CD4-positive, CD25-positive, alpha-beta regulatory T cell (primary cell): ENCODE measurements at regions not wholly inside any gene's neighbourhood (a gene's known extent, or its start where the extent isn't known, plus 50 kb on each side); places are given as distances from the start of the nearest gene placed in this dataset.

Source experiments
- ATAC-seq, 2 donors: fragments of 150-1000 bp; cut with Tn5 transposase; one replicate each; pipeline ENCODE4 v1.10.0; 2021; ENCODE audit warnings: low read depth in 2 of 2, moderate number of reproducible peaks in 2 of 2, moderate library complexity in 1 of 2
- DNase-seq, 3 donors: peaks; one replicate each; pipeline versions ENCODE4 v3.0.0 to v3.0.0-alpha.2; 2012 to 2022; ENCODE audit warnings: mixed read lengths in 1 of 3
- H3K27ac ChIP-seq: one replicate; pipeline ENCODE4 v1.7.0; 2013; ENCODE audit warnings: mild to moderate bottlenecking, low read length; ENCODE audit not compliant: insufficient read depth, poor library complexity, severe bottlenecking
- H3K27me3 ChIP-seq: one replicate; pipeline ENCODE4 v1.7.0; 2013; ENCODE audit warnings: low read length; ENCODE audit not compliant: control insufficient read depth, insufficient read depth
- H3K36me3 ChIP-seq: one replicate; pipeline ENCODE4 v1.7.0; 2013; ENCODE audit warnings: mild to moderate bottlenecking, low read length, moderate library complexity; ENCODE audit not compliant: control insufficient read depth, insufficient read depth
- H3K4me1 ChIP-seq: 2 replicates; pipeline ENCODE4 v1.7.0; 2013; ENCODE audit warnings: mild to moderate bottlenecking, low read length; ENCODE audit not compliant: insufficient read depth, control insufficient read depth, poor library complexity, severe bottlenecking
- H3K4me3 ChIP-seq: one replicate; pipeline ENCODE4 v1.7.0; 2013; ENCODE audit warnings: low read depth, mild to moderate bottlenecking, low read length, moderate library complexity
- H3K9me3 ChIP-seq, 2 experiments: 1 replicate in 1 of 2; 2 replicates in 1 of 2; pipeline ENCODE4 v1.7.0; 2013; ENCODE audit warnings: low read length in 2 of 2, mild to moderate bottlenecking in 1 of 2, moderate library complexity in 1 of 2; ENCODE audit not compliant: control insufficient read depth in 2 of 2
- H3K27ac Mint-ChIP-seq, 3 donors: one replicate each; pipeline ENCODE4 v1.8.0; 2020 to 2022; ENCODE audit warnings: mild to moderate bottlenecking in 3 of 3, mixed read lengths in 3 of 3, moderate library complexity in 2 of 3
- H3K27me3 Mint-ChIP-seq: one replicate; pipeline ENCODE4 v1.8.0; 2022; ENCODE audit warnings: mild to moderate bottlenecking, mixed read lengths
- H3K36me3 Mint-ChIP-seq: one replicate; pipeline ENCODE4 v1.8.0; 2020; ENCODE audit warnings: mixed read lengths
- H3K4me1 Mint-ChIP-seq, 4 donors: one replicate each; pipeline ENCODE4 v1.8.0; 2020 to 2022; ENCODE audit warnings: mixed read lengths in 4 of 4, mild to moderate bottlenecking in 1 of 4
- H3K4me3 Mint-ChIP-seq, 4 donors: one replicate each; pipeline ENCODE4 v1.8.0; 2020 to 2022; ENCODE audit warnings: mild to moderate bottlenecking in 4 of 4, mixed read lengths in 4 of 4, moderate library complexity in 3 of 4
- H3K9me3 Mint-ChIP-seq, 7 donors: one replicate each; pipeline ENCODE4 v1.8.0; 2020 to 2022; ENCODE audit warnings: mixed read lengths in 7 of 7, mild to moderate bottlenecking in 3 of 7, moderate library complexity in 2 of 7

DNA sequence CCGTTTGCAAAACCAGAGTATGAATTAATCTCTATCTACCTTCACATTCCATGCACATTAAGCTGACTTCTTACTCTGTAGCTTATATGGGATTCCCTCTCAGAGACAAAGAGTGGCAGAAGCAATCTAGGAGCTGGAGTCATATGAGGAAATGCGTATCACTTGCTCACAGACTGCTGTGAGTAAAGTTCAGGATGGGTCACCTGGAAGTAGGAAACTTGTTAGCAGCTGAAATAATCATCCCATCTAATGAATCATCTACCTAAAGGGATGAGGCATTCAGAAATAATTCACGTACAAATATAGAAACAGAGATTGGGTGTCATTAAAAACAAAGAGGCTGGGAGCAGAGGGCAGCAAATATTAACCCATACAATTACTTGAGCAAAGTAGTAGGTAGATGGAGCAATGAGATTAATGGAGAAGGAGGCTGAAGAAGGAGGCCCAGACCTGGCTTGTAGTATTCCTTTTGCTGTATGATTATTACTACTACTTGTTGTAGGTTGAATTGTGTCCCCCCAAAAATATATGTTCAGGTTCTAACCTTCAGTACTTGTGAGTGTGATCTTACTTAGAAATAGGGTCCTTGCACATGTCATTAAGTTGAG, 866.3 kb downstream of the ROBO2 start:
- H3K4me1 Mint-ChIP-seq = no peaks in the 10 kb centered on the region
- H3K36me3 Mint-ChIP-seq = no peaks in the 10 kb centered on the region
- no peak overlapping the region for H3K4me3 ChIP-seq
- H3K27ac Mint-ChIP-seq = no peak overlapping the region
- H3K27me3 Mint-ChIP-seq = no peaks in the 10 kb centered on the region
- no peak for DNase-seq
- no peak overlapping the region for H3K4me3 Mint-ChIP-seq
- H3K36me3 ChIP-seq = no peaks in the 10 kb centered on the region
- H3K9me3 ChIP-seq = peaks cover 0 to 3% of the 10 kb centered on the region in 2 experiments
- peaks cover 5 to 22% (median 8%) of the 10 kb centered on the region in 7 donors for H3K9me3 Mint-ChIP-seq
- H3K27ac ChIP-seq = no peak overlapping the region
- no peaks in the 10 kb centered on the region for H3K27me3 ChIP-seq
- no peak for ATAC-seq
- H3K4me1 ChIP-seq = no peaks in the 10 kb centered on the region

DNA sequence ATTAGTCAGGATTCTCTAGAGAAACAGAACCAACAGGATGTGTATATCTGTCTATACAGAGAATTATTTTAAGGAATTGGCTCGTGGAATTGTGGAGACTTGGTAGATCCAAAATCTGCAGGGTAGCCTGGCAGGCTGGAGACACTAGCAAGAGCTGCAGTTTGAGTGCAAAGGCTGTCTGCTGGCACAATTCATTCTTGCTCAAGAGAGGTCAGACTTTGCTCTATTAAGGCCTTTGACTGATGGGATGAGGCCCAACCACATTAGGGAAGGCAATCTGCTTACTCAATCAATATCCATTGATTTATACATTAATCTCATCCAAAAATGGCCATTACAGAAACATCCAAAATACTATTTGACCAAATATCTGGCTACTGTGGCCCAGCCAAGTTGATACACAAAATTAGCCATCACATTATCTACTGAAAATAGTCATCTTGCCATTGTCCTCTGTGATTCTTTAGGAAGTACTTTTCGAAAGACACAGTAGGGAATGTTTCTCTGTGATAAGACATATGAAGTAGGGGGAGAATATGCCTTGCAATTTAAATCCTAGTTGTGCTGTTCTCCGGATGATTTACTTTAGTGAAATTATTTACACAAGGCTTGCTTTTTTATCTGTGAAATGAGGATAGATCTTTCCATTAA, 873.8 kb downstream of the ROBO2 start:
- Mint-ChIP-seq H3K27ac (no peak overlapping the region), H3K36me3 (no peaks in the 10 kb centered on the region), H3K4me1 (no peaks in the 10 kb centered on the region), H3K9me3 (peaks cover 2 to 20% (median 9%) of the 10 kb centered on the region in 7 donors), H3K27me3 (no peaks in the 10 kb centered on the region), H3K4me3 (no peak overlapping the region)
- H3K27me3 ChIP-seq = no peaks in the 10 kb centered on the region
- H3K4me1 ChIP-seq = no peaks in the 10 kb centered on the region
- H3K4me3 ChIP-seq = no peak overlapping the region
- H3K27ac ChIP-seq = no peak overlapping the region
- DNase-seq (no peak), ATAC-seq (no peak)
- H3K9me3 ChIP-seq = no peaks in the 10 kb centered on the region
- H3K36me3 ChIP-seq = no peaks in the 10 kb centered on the region

- Histone ChIP-seq H3K27me3 (no peaks in the 10 kb centered on the region), H3K4me3 (no peak overlapping the region), H3K27ac (no peak overlapping the region), H3K4me1 (no peaks in the 10 kb centered on the region), H3K36me3 (no peaks in the 10 kb centered on the region), H3K9me3 (no peaks in the 10 kb centered on the region)
- Mint-ChIP-seq H3K9me3 (peaks cover 2 to 27% (median 12%) of the 10 kb centered on the region in 7 donors), H3K36me3 (no peaks in the 10 kb centered on the region), H3K4me3 (no peak overlapping the region), H3K4me1 (no peaks in the 10 kb centered on the region), H3K27me3 (no peaks in the 10 kb centered on the region), H3K27ac (no peak overlapping the region)
- ATAC-seq (no peak), DNase-seq (no peak)
Measured at GRCh38 chr3:77915336-77915735, 875.4 kb downstream of the ROBO2 start.

- no peaks in the 10 kb centered on the region for H3K4me1 ChIP-seq
- H3K27ac ChIP-seq = no peak overlapping the region
- H3K36me3 ChIP-seq = no peaks in the 10 kb centered on the region
- no peak overlapping the region for H3K4me3 ChIP-seq
- ATAC-seq (no peak), DNase-seq (no peak)
- no peaks in the 10 kb centered on the region for H3K4me1 Mint-ChIP-seq
- H3K9me3 Mint-ChIP-seq = peaks cover 1 to 33% (median 10%) of the 10 kb centered on the region in 7 donors
- peaks cover 0 to 8% of the 10 kb centered on the region in 2 experiments for H3K9me3 ChIP-seq
- no peak overlapping the region for H3K4me3 Mint-ChIP-seq
- H3K27me3 ChIP-seq = no peaks in the 10 kb centered on the region
- H3K27ac Mint-ChIP-seq = no peak overlapping the region
- no peaks in the 10 kb centered on the region for H3K36me3 Mint-ChIP-seq
- H3K27me3 Mint-ChIP-seq = no peaks in the 10 kb centered on the region
Measured at GRCh38 chr3:77917225-77917624, 877.3 kb downstream of the ROBO2 start.

DNA sequence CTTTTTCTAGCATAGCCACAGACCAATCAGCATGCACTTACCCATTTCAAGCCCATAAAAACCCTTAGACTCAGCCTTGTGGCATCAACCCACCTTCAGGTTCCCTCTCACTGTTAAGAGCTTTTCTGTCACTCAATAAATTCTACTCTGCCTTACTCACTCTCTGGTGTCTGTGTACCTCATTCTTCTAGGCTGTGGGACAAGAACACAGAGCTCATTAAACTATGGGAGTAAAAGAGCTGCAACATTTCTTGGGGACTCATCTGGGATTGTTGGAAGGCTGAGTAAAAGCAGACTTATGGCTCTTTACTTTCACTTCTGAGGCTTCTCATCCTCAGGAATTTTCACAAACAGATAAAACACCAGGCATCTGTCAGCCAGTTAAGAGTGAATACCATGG, 879.3 kb downstream of the ROBO2 start:
- H3K4me1 Mint-ChIP-seq = no peaks in the 10 kb centered on the region

GRCh38 chr3:77931255-77932009, 891.5 kb downstream of the ROBO2 start:
- Mint-ChIP-seq H3K9me3 (peaks cover 2 to 22% (median 7%) of the 10 kb centered on the region in 7 donors), H3K36me3 (no peaks in the 10 kb centered on the region), H3K4me1 (no peaks in the 10 kb centered on the region), H3K27me3 (no peaks in the 10 kb centered on the region), H3K4me3 (no peak overlapping the region), H3K27ac (no peak overlapping the region)
- no peaks in the 10 kb centered on the region for H3K36me3 ChIP-seq
- ATAC-seq = no peak
- no peaks in the 10 kb centered on the region for H3K4me1 ChIP-seq
- DNase-seq = no peak
- H3K27me3 ChIP-seq = no peaks in the 10 kb centered on the region
- no peak overlapping the region for H3K27ac ChIP-seq
- H3K9me3 ChIP-seq = peaks cover 3% of the 10 kb centered on the region in 2 experiments
- H3K4me3 ChIP-seq = no peak overlapping the region

More for the DNA sequence above, 879.3 kb downstream of the ROBO2 start:
- H3K27ac ChIP-seq = no peak overlapping the region
- peaks cover 1 to 35% (median 8%) of the 10 kb centered on the region in 7 donors for H3K9me3 Mint-ChIP-seq
- H3K27ac Mint-ChIP-seq = no peak overlapping the region
- no peaks in the 10 kb centered on the region for H3K27me3 Mint-ChIP-seq
- no peaks in the 10 kb centered on the region for H3K36me3 ChIP-seq
- no peak overlapping the region for H3K4me3 ChIP-seq
- no peaks in the 10 kb centered on the region for H3K4me1 ChIP-seq
- DNase-seq (no peak), ATAC-seq (no peak)
- no peaks in the 10 kb centered on the region for H3K27me3 ChIP-seq
- peaks cover 0 to 14% of the 10 kb centered on the region in 2 experiments for H3K9me3 ChIP-seq
- no peaks in the 10 kb centered on the region for H3K36me3 Mint-ChIP-seq
- no peak overlapping the region for H3K4me3 Mint-ChIP-seq

DNA sequence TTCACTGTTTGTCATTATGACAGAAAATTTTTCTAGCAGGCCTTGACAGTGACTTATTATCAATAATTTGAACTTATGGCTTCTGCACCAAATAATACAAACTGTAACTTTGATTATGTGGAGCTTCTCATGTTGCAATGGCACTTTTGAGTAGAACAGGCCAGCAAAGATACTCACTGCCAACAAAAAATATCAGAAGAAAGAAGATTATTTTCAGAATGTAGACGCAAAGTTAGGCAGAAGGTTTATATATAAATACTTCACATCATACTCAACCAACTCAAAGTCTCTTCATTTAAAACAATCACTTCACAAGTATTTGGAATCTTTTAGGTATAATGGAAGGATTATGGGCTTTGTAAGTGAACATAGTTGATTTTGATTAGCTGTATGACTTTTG, 893.0 kb downstream of the ROBO2 start:
- H3K9me3 ChIP-seq = peaks cover 3% of the 10 kb centered on the region in 2 experiments
- no peaks in the 10 kb centered on the region for H3K4me1 ChIP-seq
- H3K36me3 ChIP-seq = no peaks in the 10 kb centered on the region
- H3K27ac Mint-ChIP-seq = no peak overlapping the region
- no peaks in the 10 kb centered on the region for H3K36me3 Mint-ChIP-seq
- DNase-seq (no peak), ATAC-seq (no peak)
- no peaks in the 10 kb centered on the region for H3K27me3 Mint-ChIP-seq
- no peaks in the 10 kb centered on the region for H3K27me3 ChIP-seq
- H3K4me3 ChIP-seq = no peak overlapping the region
- no peak overlapping the region for H3K27ac ChIP-seq
- H3K4me1 Mint-ChIP-seq = no peaks in the 10 kb centered on the region
- peaks cover 2 to 21% (median 7%) of the 10 kb centered on the region in 7 donors for H3K9me3 Mint-ChIP-seq
- no peak overlapping the region for H3K4me3 Mint-ChIP-seq
